ENCODE measurements at regions not wholly inside any gene's neighbourhood (a gene's known extent, or its start where the extent isn't known, plus 50 kb on each side); places are given as distances from the start of the nearest gene placed in this dataset.

GRCh38 chr10:78375854-78376785, 342.5 kb downstream of the RPS24 start:
- TF ChIP-seq CTCF (IDR thresholded peaks at IDR 0.05) (no peak), POLR2A (IDR thresholded peaks at IDR 0.05) (no peak), EP300 (IDR thresholded peaks at IDR 0.05) (no peak)
- H3K9me3 ChIP-seq: no peaks in the 10 kb centered on the region
- intact Hi-C loops (cut with DNase I): no loop called here
- WGBS, 3 donors: 85 to 92% (median 86%) methylated on average over 17 of the region's 17 CpGs
- DNase-seq: no peak
- no peaks in the 10 kb centered on the region for H3K36me3 ChIP-seq
- no peak overlapping the region for H3K27ac ChIP-seq
- H3K27me3 ChIP-seq: no peaks in the 10 kb centered on the region
- H3K4me1 ChIP-seq (ENCODE audit: insufficient read depth): peaks cover 3% of the 10 kb centered on the region
- H3K4me3 ChIP-seq: no peak overlapping the region

GRCh38 chr10:78377356-78377755, 343.7 kb downstream of the RPS24 start:
- DNase-seq: no peak
- TF ChIP-seq CTCF (IDR thresholded peaks at IDR 0.05) (no peak), POLR2A (IDR thresholded peaks at IDR 0.05) (no peak), EP300 (IDR thresholded peaks at IDR 0.05) (no peak)
- intact Hi-C loops (cut with DNase I): no loop called here
- H3K9me3 ChIP-seq: no peaks in the 10 kb centered on the region
- no peaks in the 10 kb centered on the region for H3K36me3 ChIP-seq
- no peak overlapping the region for H3K27ac ChIP-seq
- H3K4me3 ChIP-seq: no peak overlapping the region
- no peaks in the 10 kb centered on the region for H3K27me3 ChIP-seq
- 93 to 100% (median 93%) methylated on average over 1 of the region's 1 CpG for WGBS, 3 donors
- peaks cover 2% of the 10 kb centered on the region for H3K4me1 ChIP-seq (ENCODE audit: insufficient read depth)

- DNase-seq: no peak
- WGBS, 3 donors: 90 to 95% (median 94%) methylated on average over 4 of the region's 4 CpGs
- intact Hi-C loops (cut with DNase I): no loop called here
- Histone ChIP-seq H3K4me1 (ENCODE audit: insufficient read depth) (peaks cover 2% of the 10 kb centered on the region), H3K36me3 (no peaks in the 10 kb centered on the region), H3K4me3 (no peak overlapping the region), H3K27ac (no peak overlapping the region), H3K27me3 (no peaks in the 10 kb centered on the region), H3K9me3 (no peaks in the 10 kb centered on the region)
- no peak for TF ChIP-seq POLR2A (IDR thresholded peaks at IDR 0.05)
- TF ChIP-seq CTCF (IDR thresholded peaks at IDR 0.05): no peak
- no peak for TF ChIP-seq EP300 (IDR thresholded peaks at IDR 0.05)
These were observed 344.5 kb downstream of the RPS24 start for GRCh38 chr10:78378192-78378591.

GRCh38 chr10:78381107-78381506, 347.4 kb downstream of the RPS24 start:
- peaks cover 2% of the 10 kb centered on the region for H3K4me1 ChIP-seq (ENCODE audit: insufficient read depth)
- H3K36me3 ChIP-seq: no peaks in the 10 kb centered on the region
- no peaks in the 10 kb centered on the region for H3K9me3 ChIP-seq
- H3K4me3 ChIP-seq: no peak overlapping the region
- TF ChIP-seq POLR2A (IDR thresholded peaks at IDR 0.05): no peak
- no peak for TF ChIP-seq CTCF (IDR thresholded peaks at IDR 0.05)
- TF ChIP-seq EP300 (IDR thresholded peaks at IDR 0.05): no peak
- H3K27me3 ChIP-seq: no peaks in the 10 kb centered on the region
- DNase-seq: no peak
- intact Hi-C loops (cut with DNase I): no loop called here
- 39 to 47% (median 47%) methylated on average over 19 of the region's 19 CpGs for WGBS, 3 donors
- no peak overlapping the region for H3K27ac ChIP-seq
